Karpas-422 (cell line): ENCODE measurements at regions not wholly inside any gene's neighbourhood (a gene's known extent, or its start where the extent isn't known, plus 50 kb on each side); places are given as distances from the start of the nearest gene placed in this dataset.
"Not testable (repeated sequence)": the region's sequence is repeated elsewhere in the genome, so short reads cannot be mapped to it uniquely, and the experiment has no call there.

Experiments used
- DNase-seq: peaks from one replicate; pipeline ENCODE4 v3.0.0-alpha.2; 2015
- H2AFZ ChIP-seq: fragments of 200-600 bp; sonication (generic); 2 replicates; pipeline ENCODE4 v1.6.1; 2014; ENCODE audit warnings: antibody characterized with exemption, low read length, mixed read lengths
- H3K27ac ChIP-seq: fragments of 200-600 bp; sonication (generic); 2 replicates; pipeline ENCODE4 v1.5.1; 2014; ENCODE audit warnings: mild to moderate bottlenecking, low read length, moderate library complexity
- H3K27me3 ChIP-seq: fragments of 200-600 bp; sonication (generic); 2 replicates; pipeline ENCODE4 v1.6.1; 2014; ENCODE audit warnings: low read length, mixed read lengths
- H3K36me3 ChIP-seq: fragments of 200-600 bp; sonication (generic); 2 replicates; pipeline ENCODE4 v1.6.1; 2014; ENCODE audit warnings: low read length, mixed read lengths; ENCODE audit not compliant: insufficient read depth
- H3K4me1 ChIP-seq: fragments of 200-600 bp; sonication (generic); 2 replicates; pipeline ENCODE4 v1.6.1; 2014; ENCODE audit warnings: mild to moderate bottlenecking, low read length, mixed read lengths
- H3K4me2 ChIP-seq: fragments of 200-600 bp; sonication (generic); 2 replicates; pipeline ENCODE4 v1.6.1; 2014; ENCODE audit warnings: low read length, low read depth, mild to moderate bottlenecking; ENCODE audit not compliant: poor library complexity, severe bottlenecking
- H3K4me3 ChIP-seq: fragments of 200-600 bp; sonication (generic); 2 replicates; pipeline ENCODE4 v1.5.1; 2014; ENCODE audit warnings: mild to moderate bottlenecking, antibody characterized with exemption, low read length, mixed read lengths
- H3K79me2 ChIP-seq: fragments of 200-600 bp; sonication (generic); 2 replicates; pipeline ENCODE4 v1.6.1; 2014; ENCODE audit warnings: mild to moderate bottlenecking, low read length, mixed read lengths
- H3K9ac ChIP-seq: fragments of 200-600 bp; sonication (generic); 2 replicates; pipeline ENCODE4 v1.6.0; 2014; ENCODE audit warnings: low read length
- H3K9me2 ChIP-seq: fragments of 200-600 bp; sonication (generic), shearing (Covaris generic); replicated peaks from 2 replicates; pipeline ENCODE4 v1.6.0; 2014; ENCODE audit warnings: mild to moderate bottlenecking, low read length, moderate library complexity; ENCODE audit not compliant: insufficient read depth
- H3K9me3 ChIP-seq: fragments of 300-700, 200-600 bp; sonication (generic); 2 replicates; pipeline ENCODE4 v1.6.1; 2014; ENCODE audit warnings: low read length, mixed read lengths
- H4K20me1 ChIP-seq: fragments of 200-600 bp; sonication (generic); 2 replicates; pipeline ENCODE4 v1.6.1; 2014; ENCODE audit warnings: mild to moderate bottlenecking, antibody characterized with exemption, low read length, low read depth; ENCODE audit not compliant: insufficient read depth

DNA sequence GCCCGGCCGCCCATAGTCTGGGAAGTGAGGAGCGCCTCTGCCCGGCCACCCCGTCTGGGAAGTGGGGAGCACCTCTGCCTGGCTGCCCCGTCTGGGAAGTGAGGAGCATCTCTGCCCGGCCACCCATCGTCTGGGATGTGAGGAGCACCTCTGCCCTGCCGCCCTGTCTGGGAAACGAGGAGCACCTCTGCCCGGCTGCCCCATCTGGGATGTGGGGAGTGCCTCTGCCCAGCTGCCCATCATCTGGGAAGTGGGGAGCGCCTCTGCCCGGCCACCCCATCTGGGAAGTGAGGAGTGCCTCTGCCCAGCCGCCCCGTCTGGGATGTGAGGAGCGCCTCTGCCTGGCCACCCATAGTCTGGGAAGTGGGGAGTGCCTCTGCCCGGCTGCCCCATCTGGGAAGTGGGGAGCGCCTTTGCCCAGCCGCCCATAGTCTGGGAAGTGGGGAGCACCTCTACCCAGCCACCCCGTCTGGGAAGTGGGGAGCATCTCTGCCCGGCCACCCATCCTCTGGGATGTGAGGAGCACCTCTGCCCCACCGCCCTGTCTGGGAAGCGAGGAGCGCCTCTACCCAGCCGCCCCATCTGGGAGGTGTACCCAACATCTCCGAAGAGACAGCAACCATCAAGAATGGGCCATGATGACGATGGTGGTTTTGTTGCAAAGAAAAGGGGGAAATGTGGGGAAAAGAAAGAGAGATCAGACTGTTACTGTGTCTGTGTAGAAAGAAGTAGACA, 92.5 kb upstream of the ZNF519 start:
- DNase-seq, H4K20me1 ChIP-seq, H3K4me1 ChIP-seq, H3K4me2 ChIP-seq, H3K9me3 ChIP-seq, H3K4me3 ChIP-seq, H3K27ac ChIP-seq, H3K27me3 ChIP-seq, H2AFZ ChIP-seq, H3K9ac ChIP-seq, H3K79me2 ChIP-seq, H3K36me3 ChIP-seq, H3K9me2 ChIP-seq: not testable (repeated sequence)

DNA sequence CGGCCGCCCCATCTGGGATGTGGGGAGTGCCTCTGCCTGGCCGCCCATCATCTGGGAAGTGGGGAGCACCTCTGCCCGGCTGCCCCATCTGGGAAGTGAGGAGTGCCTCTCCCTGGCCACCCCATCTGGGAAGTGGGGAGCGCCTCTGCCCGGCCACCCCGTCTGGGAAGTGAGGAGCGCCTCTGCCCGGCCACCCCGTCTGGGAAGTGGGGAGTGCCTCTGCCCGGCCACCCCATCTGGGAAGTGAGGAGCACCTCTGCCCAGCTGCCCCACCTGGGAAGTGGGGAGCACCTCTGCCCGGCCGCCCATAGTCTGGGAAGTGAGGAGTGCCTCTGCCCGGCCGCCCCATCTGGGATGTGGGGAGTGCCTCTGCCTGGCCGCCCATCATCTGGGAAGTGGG, 91.7 kb upstream of the ZNF519 start:
- H3K4me2 ChIP-seq, H3K9me3 ChIP-seq, H3K9me2 ChIP-seq, H3K36me3 ChIP-seq, H3K4me3 ChIP-seq, H3K79me2 ChIP-seq, H3K9ac ChIP-seq, H3K27ac ChIP-seq, H4K20me1 ChIP-seq, H3K27me3 ChIP-seq, DNase-seq, H3K4me1 ChIP-seq, H2AFZ ChIP-seq: not testable (repeated sequence)

GRCh38 chr18:14223231-14223822, 91.1 kb upstream of the ZNF519 start:
- not testable (repeated sequence) for H4K20me1 ChIP-seq, H3K36me3 ChIP-seq, H3K4me2 ChIP-seq, H3K79me2 ChIP-seq, H3K9ac ChIP-seq, H3K4me3 ChIP-seq, H2AFZ ChIP-seq, H3K27me3 ChIP-seq, H3K27ac ChIP-seq, H3K9me2 ChIP-seq, H3K9me3 ChIP-seq, H3K4me1 ChIP-seq, DNase-seq

DNA sequence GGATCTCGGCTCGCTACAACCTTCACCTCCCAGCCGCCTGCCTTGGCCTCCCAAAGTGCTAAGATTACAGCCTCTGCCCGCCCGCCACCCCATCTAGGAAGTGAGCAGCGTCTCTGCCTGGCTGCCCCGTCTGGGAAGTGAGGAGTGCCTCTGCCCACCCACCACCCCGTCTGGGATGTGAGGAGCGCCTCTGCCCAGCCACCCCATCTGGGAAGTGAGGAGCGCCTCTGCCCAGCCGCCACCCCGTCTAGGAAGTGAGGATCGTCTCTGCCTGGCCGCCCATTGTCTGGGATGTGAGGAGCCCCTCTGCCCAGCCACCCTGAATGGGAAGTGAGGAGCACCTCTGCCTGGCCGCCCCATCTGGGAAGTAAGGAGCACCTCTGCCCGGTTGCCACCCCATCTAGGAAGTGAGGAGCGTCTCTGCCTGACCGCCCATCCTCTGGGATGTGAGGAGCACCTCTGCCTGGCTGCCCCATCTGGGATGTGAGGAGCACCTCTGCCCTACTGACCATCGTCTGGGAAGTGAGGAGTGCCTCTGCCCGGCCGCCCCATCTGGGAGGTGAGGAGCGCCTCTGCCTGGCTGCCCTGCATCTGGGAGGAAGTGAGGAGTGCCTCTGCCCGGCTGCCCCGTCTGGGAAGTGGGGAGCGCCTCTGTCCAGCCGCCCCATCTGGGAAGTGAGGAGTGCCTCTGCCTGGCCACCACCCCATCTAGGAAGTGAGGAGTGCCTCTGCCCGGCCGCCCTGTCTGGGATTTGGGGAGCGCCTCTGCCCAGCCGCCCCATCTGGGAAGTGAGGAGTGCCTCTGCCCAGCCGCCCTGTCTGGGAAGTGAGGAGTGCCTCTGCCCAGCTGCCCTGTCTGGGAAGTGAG, 90.4 kb upstream of the ZNF519 start:
- H4K20me1 ChIP-seq, H3K36me3 ChIP-seq, H3K27ac ChIP-seq, H2AFZ ChIP-seq, H3K79me2 ChIP-seq, H3K9me2 ChIP-seq, H3K9ac ChIP-seq, H3K4me1 ChIP-seq, H3K9me3 ChIP-seq, DNase-seq, H3K4me2 ChIP-seq, H3K4me3 ChIP-seq, H3K27me3 ChIP-seq: not testable (repeated sequence)

DNA sequence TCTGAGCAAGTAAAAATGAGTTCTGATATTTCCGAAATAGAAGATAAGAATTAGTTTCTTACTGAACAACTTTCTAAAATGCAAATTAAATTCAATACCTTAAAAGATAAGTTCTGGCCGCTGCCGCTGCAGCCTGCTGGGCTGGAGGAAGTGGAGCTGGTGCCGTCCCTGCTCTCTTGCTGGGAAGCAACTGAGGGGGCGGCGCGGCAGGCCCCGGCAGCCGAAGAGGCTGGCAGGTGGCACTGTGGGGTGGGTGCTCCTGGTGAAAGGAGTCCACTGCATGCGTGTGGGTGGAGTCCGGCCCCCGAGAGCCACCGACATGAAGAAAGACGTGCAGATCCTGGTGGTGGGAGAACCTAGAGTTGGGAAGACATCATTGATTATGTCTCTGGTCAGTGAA, 89.5 kb upstream of the ZNF519 start:
- Histone ChIP-seq H3K79me2 (no peaks in the 10 kb centered on the region), H4K20me1 (no peaks in the 10 kb centered on the region), H3K4me3 (no peak overlapping the region), H3K9ac (no peak overlapping the region), H3K9me2 (no peaks in the 10 kb centered on the region), H3K9me3 (no peaks in the 10 kb centered on the region), H3K27ac (no peak overlapping the region), H3K27me3 (no peaks in the 10 kb centered on the region), H3K4me2 (no peak overlapping the region), H3K4me1 (no peaks in the 10 kb centered on the region), H3K36me3 (no peaks in the 10 kb centered on the region), H2AFZ (no peak overlapping the region)
- no peak for DNase-seq

DNA sequence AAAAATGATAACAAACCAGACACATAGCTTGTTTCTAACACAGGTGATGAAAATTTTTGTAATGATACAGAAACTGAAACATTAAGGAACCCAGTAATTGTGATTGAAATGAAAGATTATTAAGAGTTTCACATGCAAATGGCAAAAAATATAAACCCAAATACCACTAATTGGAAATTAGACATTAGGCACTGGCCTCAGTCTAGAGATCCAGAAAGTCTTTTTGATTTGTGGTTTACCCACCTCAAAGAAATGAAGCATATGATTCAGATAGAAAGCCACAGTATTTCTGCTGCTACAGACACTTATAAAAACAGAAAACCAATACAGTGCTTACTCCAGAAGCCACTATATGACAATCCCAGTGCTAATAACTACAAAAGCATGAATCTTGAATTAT, 83.7 kb upstream of the ZNF519 start:
- not testable (repeated sequence) for H3K27me3 ChIP-seq, H3K36me3 ChIP-seq, H2AFZ ChIP-seq, H3K9me2 ChIP-seq, DNase-seq, H3K9ac ChIP-seq, H3K27ac ChIP-seq, H3K4me2 ChIP-seq, H3K9me3 ChIP-seq, H3K4me1 ChIP-seq, H4K20me1 ChIP-seq, H3K79me2 ChIP-seq, H3K4me3 ChIP-seq

- not testable (repeated sequence) for H3K9ac ChIP-seq, DNase-seq, H3K27ac ChIP-seq, H3K9me2 ChIP-seq, H3K27me3 ChIP-seq, H3K4me1 ChIP-seq, H3K79me2 ChIP-seq, H4K20me1 ChIP-seq, H2AFZ ChIP-seq, H3K4me2 ChIP-seq, H3K36me3 ChIP-seq, H3K4me3 ChIP-seq, H3K9me3 ChIP-seq
Measured at GRCh38 chr18:14203424-14203823, 71.2 kb upstream of the ZNF519 start.

DNA sequence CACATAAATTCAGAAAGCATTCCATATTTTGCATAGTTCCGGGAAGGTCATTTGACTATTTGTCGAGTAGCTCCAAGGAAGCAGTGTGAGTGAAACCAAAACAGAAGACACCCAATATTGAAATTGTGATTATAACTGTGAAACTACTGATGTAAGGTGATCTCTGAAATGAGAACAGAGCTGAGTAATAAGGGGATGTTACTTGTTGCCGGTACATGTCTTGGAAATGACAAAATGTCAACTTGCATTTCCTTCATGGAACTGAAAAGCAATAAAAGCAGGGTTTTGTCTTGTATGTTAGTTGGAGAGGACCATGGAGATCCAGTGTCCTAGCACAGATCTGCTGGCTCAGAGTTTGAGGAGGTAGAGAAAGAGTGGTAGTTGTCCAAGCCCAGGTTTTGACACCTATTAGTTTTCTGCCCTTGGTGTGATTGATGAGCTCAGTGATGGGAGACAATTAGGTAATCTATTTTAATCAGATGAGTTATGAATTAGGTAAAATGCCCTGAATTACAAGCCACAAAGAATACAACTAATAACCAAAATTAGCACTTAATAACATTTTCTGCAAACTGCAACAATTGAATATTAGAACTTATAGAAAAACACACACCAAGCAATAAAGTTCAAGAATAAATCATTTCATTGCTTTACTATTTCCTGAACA, 58.7 kb upstream of the ZNF519 start:
- H3K4me1 ChIP-seq, H3K9me3 ChIP-seq, H3K4me2 ChIP-seq, H3K27me3 ChIP-seq, H3K9me2 ChIP-seq, H3K79me2 ChIP-seq, DNase-seq, H2AFZ ChIP-seq, H3K27ac ChIP-seq, H3K9ac ChIP-seq, H3K4me3 ChIP-seq, H3K36me3 ChIP-seq, H4K20me1 ChIP-seq: not testable (repeated sequence)
